Spleen (tissue), 7 donors: ENCODE measurements at regions not wholly inside any gene's neighbourhood (a gene's known extent, or its start where the extent isn't known, plus 50 kb on each side); places are given as distances from the start of the nearest gene placed in this dataset.

Source experiments
- CTCF ChIP-seq, 11 experiments: fragments of 200-600 bp in 7 of 11; fragments of 450-650 bp in 4 of 11; sonication (generic) in 4 of 11; IDR thresholded peaks in 8 of 11; conservative IDR thresholded peaks in 3 of 11; 1 replicate in 7 of 11; 2 replicates in 4 of 11; pipeline versions ENCODE4 v1.4.0 to v1.8.0; 2016 to 2021; ENCODE audit warnings: antibody characterized with exemption in 11 of 11, inconsistent platforms in 4 of 11, mild to moderate bottlenecking in 1 of 11
- POLR2A ChIP-seq, 3 donors: fragments of 450-650 bp; IDR thresholded peaks; one replicate each; pipeline ENCODE4 v1.5.1; 2017; ENCODE audit warnings: antibody characterized with exemption in 3 of 3, mild to moderate bottlenecking in 1 of 3
- donor health status: DM: no; HTN: no; CAD: no; lungs with moderate emphysema.
- donor health status: DM: no; HTN: no; CAD: no.
- donor health status: DM: no; HTN: no; CAD: no.

- TF ChIP-seq CTCF (IDR thresholded peaks at IDR 0.05 in 8 of 11, conservative IDR thresholded peaks at IDR 0.05 in 3 of 11) (no peak), POLR2A (IDR thresholded peaks at IDR 0.05) (no peak)
Measured at GRCh38 chrX:45517090-45517973, 316.7 kb upstream of the DIPK2B start.
